ENCODE measurements at regions not wholly inside any gene's neighbourhood (a gene's known extent, or its start where the extent isn't known, plus 50 kb on each side); places are given as distances from the start of the nearest gene placed in this dataset.

GRCh38 chr10:58079461-58079860 is 188.2 kb downstream of the IPMK start:
- TF ChIP-seq CTCF (IDR thresholded peaks at IDR 0.05) (no peak), POLR2A (IDR thresholded peaks at IDR 0.05) (no peak)

All from stomach (tissue), 4 donors.